Astrocyte of the cerebellum (primary cell): ENCODE measurements at regions not wholly inside any gene's neighbourhood (a gene's known extent, or its start where the extent isn't known, plus 50 kb on each side); places are given as distances from the start of the nearest gene placed in this dataset.

ENCODE experiments used
- DNase-seq: peaks from one replicate; pipeline ENCODE4 v3.0.0-alpha.2; 2011; ENCODE audit warnings: low read depth
- H3K4me3 ChIP-seq: 2 replicates; pipeline ENCODE4 v1.5.1; 2011; ENCODE audit warnings: mild to moderate bottlenecking, low read depth, low read length, moderate library complexity
- CTCF ChIP-seq: IDR thresholded peaks from 2 replicates; pipeline ENCODE4 v1.5.1; 2012; ENCODE audit warnings: low read length, low read depth, moderate library complexity, mild to moderate bottlenecking; ENCODE audit errors: missing control alignments
- in situ Hi-C: cut with HindIII; loops from 2 replicates; pipeline ENCODE4 v1.10.0; 2017; ENCODE audit warnings: low sequenced_read_pairs

DNA sequence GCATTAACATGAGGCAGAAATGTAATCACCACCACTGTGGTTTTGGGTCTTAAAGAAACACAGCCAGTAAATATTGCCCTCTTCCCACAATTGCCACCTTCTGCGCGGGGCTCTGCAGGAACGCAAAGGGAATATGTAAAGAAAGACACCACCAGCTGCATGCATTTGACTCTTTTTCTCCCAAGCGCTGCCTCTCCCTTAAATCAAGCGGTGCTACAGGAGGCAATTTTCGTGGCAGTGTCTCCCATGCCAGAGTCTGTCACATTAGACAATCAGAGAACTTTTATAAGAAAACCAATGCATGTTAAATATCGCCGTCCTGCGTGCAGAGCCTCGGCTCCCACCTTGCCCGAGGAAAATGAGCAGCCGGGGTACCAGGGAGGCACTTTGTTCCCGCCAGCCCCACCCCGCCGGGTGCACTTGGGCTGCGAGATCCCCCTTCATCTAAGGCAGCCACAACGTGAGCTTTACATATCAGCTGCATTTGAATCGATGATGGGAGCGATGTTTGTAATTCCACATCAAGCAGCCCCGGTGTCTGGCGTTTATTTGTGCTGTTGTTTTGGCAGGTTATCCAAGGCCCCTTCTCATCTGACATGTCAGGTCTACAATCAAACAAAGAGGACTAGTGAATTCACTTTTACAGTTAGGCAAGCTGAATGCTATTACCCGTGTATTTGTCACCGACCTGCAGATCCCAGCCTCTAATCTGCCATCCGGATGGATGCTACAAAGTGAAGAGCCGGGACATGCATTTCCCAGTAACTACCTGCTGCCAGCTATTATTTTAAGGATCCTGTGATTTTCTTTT, 72.3 kb upstream of the MGMT start:
- H3K4me3 ChIP-seq, result no peak overlapping the region
- in situ Hi-C loops, result no loop called here
- TF ChIP-seq CTCF, result no peak
- DNase-seq, result no peak

GRCh38 chr10:129396021-129396722, 70.9 kb upstream of the MGMT start:
- TF ChIP-seq CTCF, result no peak
- no peak overlapping the region for H3K4me3 ChIP-seq
- in situ Hi-C loops, result no loop called here
- no peak for DNase-seq

DNA sequence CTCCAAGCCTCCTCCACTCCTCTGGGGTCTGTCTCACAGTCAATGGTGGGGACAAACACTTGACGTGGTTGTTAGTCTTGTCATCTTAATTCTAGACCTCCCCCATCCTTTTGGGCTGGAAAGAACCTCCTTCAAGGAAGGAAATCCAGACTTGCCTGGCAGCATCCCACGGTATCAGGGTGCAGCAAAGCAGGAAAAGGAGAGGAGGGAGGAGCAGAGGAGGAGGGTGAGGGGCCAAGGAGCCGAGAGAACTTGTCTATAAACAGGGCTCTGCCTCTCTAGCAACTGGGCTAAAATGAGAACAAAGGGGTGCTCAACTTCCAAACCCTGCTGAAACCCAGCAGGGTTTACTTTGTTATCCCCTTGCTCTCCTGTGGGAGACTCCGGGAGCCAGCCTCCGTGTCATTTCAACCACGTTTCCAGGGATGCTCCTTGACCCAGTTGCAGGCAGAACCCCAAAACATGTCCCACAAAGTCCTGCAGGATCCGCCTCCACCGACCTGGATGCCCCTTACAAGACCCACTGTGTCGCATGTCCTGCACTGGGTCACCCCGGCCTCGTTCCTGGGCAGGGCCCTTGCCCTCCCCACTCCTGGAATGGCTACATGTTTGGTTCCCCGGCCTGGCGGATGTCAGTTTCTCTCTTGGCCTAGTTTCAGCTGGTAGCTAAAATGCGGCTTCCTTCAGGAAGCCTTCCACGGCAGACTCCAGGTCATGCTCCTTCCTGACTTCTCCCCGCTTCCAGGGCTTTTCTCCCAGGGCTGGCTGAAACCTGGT, 69.7 kb upstream of the MGMT start:
- no peak for DNase-seq
- no peak overlapping the region for H3K4me3 ChIP-seq
- in situ Hi-C loops, result no loop called here
- no peak for TF ChIP-seq CTCF

DNA sequence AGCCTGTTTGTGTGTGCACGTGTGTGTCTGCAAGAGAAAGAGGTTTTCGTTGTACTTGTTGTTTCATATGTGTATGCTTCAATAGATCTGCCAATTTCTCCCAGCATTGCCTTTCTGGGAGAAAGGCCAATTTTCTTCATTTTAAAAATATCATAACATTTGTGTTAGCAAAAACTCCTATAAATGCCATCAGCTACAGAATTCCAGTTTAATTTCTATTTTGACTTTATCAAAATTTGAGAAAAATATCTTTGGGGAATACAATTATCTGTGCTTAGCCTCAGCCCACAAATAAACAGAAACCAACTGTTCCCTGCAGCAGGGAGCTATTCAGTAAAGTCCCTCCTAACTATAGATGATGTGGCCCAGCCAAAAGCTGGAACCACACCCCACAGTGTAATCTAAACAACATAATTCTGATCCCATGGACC, 68.3 kb upstream of the MGMT start:
- H3K4me3 ChIP-seq, result no peak overlapping the region
- in situ Hi-C loops, result no loop called here
- no peak for DNase-seq
- no peak for TF ChIP-seq CTCF

DNA sequence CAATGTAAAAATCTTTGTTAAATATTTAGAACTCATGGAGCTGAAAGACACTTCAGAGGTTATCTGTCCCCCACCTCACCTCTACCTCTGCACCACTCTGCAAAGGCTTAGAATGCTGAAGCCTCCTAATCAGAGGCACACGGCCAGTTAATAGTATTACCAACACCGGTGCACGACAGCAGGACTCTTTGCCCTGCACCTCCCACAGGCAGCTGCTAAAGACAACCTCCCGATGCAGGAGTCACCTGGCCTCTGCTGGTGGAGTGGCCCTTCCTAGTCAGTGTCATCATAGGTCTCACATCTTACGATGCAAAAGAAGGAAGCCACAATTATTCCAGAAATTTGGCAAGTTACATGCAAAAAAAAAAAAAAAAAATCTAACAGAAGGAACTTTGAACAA, 66.6 kb upstream of the MGMT start:
- DNase-seq, result no peak
- no peak for TF ChIP-seq CTCF
- in situ Hi-C loops, result no loop called here
- H3K4me3 ChIP-seq, result no peak overlapping the region

DNA sequence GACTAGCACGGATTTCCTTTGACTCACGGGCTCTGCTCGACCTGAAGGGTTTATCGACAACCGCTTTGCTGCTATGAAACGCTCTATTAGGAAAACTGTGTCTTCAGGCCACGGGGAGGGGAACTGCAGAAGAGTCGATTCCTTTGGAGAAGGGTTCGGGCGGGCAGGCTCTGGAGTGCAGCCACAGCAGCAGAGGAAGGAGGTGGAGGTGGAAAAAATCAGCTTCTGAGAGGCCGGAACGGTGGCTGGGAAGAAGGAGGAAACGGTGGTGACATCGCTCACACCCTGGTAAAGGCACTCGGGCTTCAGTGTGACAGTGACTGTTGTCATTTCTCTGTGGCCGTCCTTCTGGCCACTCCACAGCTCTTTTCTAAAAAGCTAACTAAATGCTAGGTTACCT, 64.6 kb upstream of the MGMT start:
- TF ChIP-seq CTCF, result no peak
- in situ Hi-C loops, result no loop called here
- H3K4me3 ChIP-seq, result no peak overlapping the region
- no peak for DNase-seq
